CD14-positive monocyte (primary cell): ENCODE measurements at regions not wholly inside any gene's neighbourhood (a gene's known extent, or its start where the extent isn't known, plus 50 kb on each side); places are given as distances from the start of the nearest gene placed in this dataset.

Experiments used
- DNase-seq, 3 donors: peaks; one replicate each; pipeline ENCODE4 v3.0.0-alpha.2; 2011 to 2022
- H2AFZ ChIP-seq: 2 replicates; pipeline ENCODE4 v1.6.0; 2012; ENCODE audit warnings: mild to moderate bottlenecking, low read depth, low read length, inconsistent platforms; ENCODE audit not compliant: insufficient read depth, poor library complexity, severe bottlenecking
- H3K27ac ChIP-seq, 2 donors: 1 replicate in 1 of 2; 2 replicates in 1 of 2; pipeline ENCODE4 v1.5.1; 2012 to 2013; ENCODE audit warnings: low read length in 2 of 2, control low read depth in 1 of 2, inconsistent platforms in 1 of 2, low read depth in 1 of 2, mild to moderate bottlenecking in 1 of 2
- H3K27me3 ChIP-seq, 2 donors: one replicate each; pipeline versions ENCODE4 v1.6.0 to v1.6.1; 2011 to 2013; ENCODE audit warnings: low read length in 2 of 2; ENCODE audit not compliant: control insufficient read depth in 2 of 2, insufficient read depth in 2 of 2
- H3K36me3 ChIP-seq, 2 donors: replicated peaks in 1 of 2; 1 replicate in 1 of 2; 2 replicates in 1 of 2; pipeline versions ENCODE4 v1.5.1 to v1.6.1; 2012 to 2013; ENCODE audit warnings: low read length in 2 of 2, control low read depth in 1 of 2, inconsistent platforms in 1 of 2, mild to moderate bottlenecking in 1 of 2; ENCODE audit not compliant: insufficient read depth in 2 of 2, control insufficient read depth in 1 of 2
- H3K4me1 ChIP-seq, 2 donors: 1 replicate in 1 of 2; 2 replicates in 1 of 2; pipeline versions ENCODE4 v1.5.1 to v1.6.1; 2012 to 2013; ENCODE audit warnings: low read length in 2 of 2, control low read depth in 1 of 2, inconsistent platforms in 1 of 2, mild to moderate bottlenecking in 1 of 2, moderate library complexity in 1 of 2; ENCODE audit not compliant: insufficient read depth in 2 of 2, control insufficient read depth in 1 of 2
- H3K4me2 ChIP-seq: replicated peaks from 2 replicates; pipeline ENCODE3; 2012; ENCODE audit warnings: low read length, moderate library complexity, mild to moderate bottlenecking; ENCODE audit not compliant: poor library complexity, severe bottlenecking; ENCODE audit errors: extremely low read depth
- H3K4me3 ChIP-seq, 3 experiments: fragments of 200-600 bp in 1 of 3; sonication (generic) in 1 of 3; replicated peaks in 1 of 3; 1 replicate in 2 of 3; 2 replicates in 1 of 3; pipeline ENCODE4 v1.5.1; 2011 to 2013; ENCODE audit warnings: low read length in 3 of 3, mild to moderate bottlenecking in 3 of 3, control low read depth in 2 of 3, low read depth in 2 of 3, inconsistent platforms in 1 of 3, moderate library complexity in 1 of 3
- H3K79me2 ChIP-seq: 2 replicates; pipeline ENCODE4 v1.6.0; 2012; ENCODE audit warnings: mild to moderate bottlenecking, control low read depth, inconsistent platforms, low read length, moderate library complexity; ENCODE audit not compliant: insufficient read depth
- H3K9ac ChIP-seq: 2 replicates; pipeline ENCODE4 v1.6.0; 2017; ENCODE audit warnings: low read length, mild to moderate bottlenecking; ENCODE audit not compliant: insufficient read depth, poor library complexity, severe bottlenecking
- H3K9me3 ChIP-seq, 2 donors: replicated peaks in 1 of 2; 1 replicate in 1 of 2; 2 replicates in 1 of 2; pipeline versions ENCODE4 v1.5.1 to v1.6.1; 2012 to 2013; ENCODE audit warnings: low read length in 2 of 2, control low read depth in 1 of 2; ENCODE audit not compliant: control insufficient read depth in 1 of 2, insufficient read depth in 1 of 2
- H4K20me1 ChIP-seq: 2 replicates; pipeline ENCODE4 v1.6.0; 2012; ENCODE audit warnings: mild to moderate bottlenecking, low read length, control low read depth, moderate library complexity; ENCODE audit not compliant: insufficient read depth
- H3K27ac Mint-ChIP-seq, 7 donors: one replicate each; pipeline ENCODE4 v1.8.0; 2020; ENCODE audit warnings: mild to moderate bottlenecking in 7 of 7, mixed read lengths in 7 of 7, moderate library complexity in 6 of 7, inconsistent platforms in 2 of 7
- H3K27me3 Mint-ChIP-seq, 3 donors: one replicate each; pipeline ENCODE4 v1.8.0; 2021 to 2022; ENCODE audit warnings: low read depth in 3 of 3, mild to moderate bottlenecking in 3 of 3, mixed read lengths in 3 of 3, moderate library complexity in 3 of 3, inconsistent platforms in 1 of 3
- H3K36me3 Mint-ChIP-seq, 2 donors: one replicate each; pipeline ENCODE4 v1.8.0; 2020; ENCODE audit warnings: mixed read lengths in 2 of 2, inconsistent platforms in 1 of 2, mild to moderate bottlenecking in 1 of 2
- H3K4me1 Mint-ChIP-seq: one replicate; pipeline ENCODE4 v1.8.0; 2020; ENCODE audit warnings: mild to moderate bottlenecking, mixed read lengths
- H3K4me3 Mint-ChIP-seq, 2 donors: one replicate each; pipeline ENCODE4 v1.8.0; 2020; ENCODE audit warnings: mild to moderate bottlenecking in 2 of 2, mixed read lengths in 2 of 2, moderate library complexity in 1 of 2
- H3K9me3 Mint-ChIP-seq, 7 donors: one replicate each; pipeline ENCODE4 v1.8.0; 2020 to 2022; ENCODE audit warnings: mixed read lengths in 7 of 7, mild to moderate bottlenecking in 6 of 7, moderate library complexity in 6 of 7, inconsistent platforms in 2 of 7
- whole genome bisulfite sequencing: methylation state at CpG from one replicate; pipeline ENCODE4 v1.1.5; 2013; ENCODE audit warnings: missing lambda C conversion rate; ENCODE audit not compliant: insufficient coverage; 5-methylcytosine and 5-hydroxymethylcytosine counted together
- intact Hi-C, 2 donors: fragments of 100-400 bp; cut with micrococcal nuclease; formaldehyde crosslinking; loops; one replicate each; pipeline versions ENCODE4 v1.15.0 to v1.15.1; 2023
- TF ChIP-seq, protein P1 (sequence below): fragments of 200-600 bp; IDR thresholded peaks from one replicate; pipeline ENCODE4 v1.8.0; 2022; ENCODE audit warnings: antibody characterized with exemption, mild to moderate bottlenecking

DNA sequence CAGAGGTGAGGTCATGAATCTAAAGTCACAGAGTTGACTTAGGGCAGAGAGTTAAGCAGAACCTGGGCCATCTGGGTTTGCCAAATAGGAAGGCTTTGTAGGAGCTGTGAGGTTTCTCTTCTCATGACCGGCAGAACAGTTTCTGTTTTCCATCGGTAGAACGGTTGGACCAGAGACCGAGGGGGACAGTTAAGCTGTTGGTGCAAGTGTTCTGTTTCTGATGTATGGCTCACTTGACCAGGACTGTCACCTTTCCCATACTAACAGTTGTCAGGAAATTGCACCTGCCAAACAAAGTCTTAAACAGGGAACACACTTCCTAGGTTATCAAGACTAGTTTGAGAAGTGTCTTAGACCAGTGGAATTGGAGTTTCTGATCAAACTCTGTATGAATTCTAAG lies 158.3 kb downstream of the PDCD6IP start:
- Mint-ChIP-seq H3K4me1 (no peaks in the 10 kb centered on the region), H3K4me3 (no peak overlapping the region), H3K27ac (no peak overlapping the region), H3K27me3 (no peaks in the 10 kb centered on the region), H3K9me3 (peaks cover 0 to 4% (median 2%) of the 10 kb centered on the region in 7 donors), H3K36me3 (no peaks in the 10 kb centered on the region)
- TF ChIP-seq, protein P1, sequence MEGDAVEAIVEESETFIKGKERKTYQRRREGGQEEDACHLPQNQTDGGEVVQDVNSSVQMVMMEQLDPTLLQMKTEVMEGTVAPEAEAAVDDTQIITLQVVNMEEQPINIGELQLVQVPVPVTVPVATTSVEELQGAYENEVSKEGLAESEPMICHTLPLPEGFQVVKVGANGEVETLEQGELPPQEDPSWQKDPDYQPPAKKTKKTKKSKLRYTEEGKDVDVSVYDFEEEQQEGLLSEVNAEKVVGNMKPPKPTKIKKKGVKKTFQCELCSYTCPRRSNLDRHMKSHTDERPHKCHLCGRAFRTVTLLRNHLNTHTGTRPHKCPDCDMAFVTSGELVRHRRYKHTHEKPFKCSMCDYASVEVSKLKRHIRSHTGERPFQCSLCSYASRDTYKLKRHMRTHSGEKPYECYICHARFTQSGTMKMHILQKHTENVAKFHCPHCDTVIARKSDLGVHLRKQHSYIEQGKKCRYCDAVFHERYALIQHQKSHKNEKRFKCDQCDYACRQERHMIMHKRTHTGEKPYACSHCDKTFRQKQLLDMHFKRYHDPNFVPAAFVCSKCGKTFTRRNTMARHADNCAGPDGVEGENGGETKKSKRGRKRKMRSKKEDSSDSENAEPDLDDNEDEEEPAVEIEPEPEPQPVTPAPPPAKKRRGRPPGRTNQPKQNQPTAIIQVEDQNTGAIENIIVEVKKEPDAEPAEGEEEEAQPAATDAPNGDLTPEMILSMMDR, result no peak
- H3K9me3 ChIP-seq, result no peaks in the 10 kb centered on the region
- no peaks in the 10 kb centered on the region for H3K27me3 ChIP-seq
- H3K4me3 ChIP-seq, result no peak overlapping the region
- H3K9ac ChIP-seq, result no peak overlapping the region
- no peak overlapping the region for H2AFZ ChIP-seq
- DNase-seq, result no peak
- no peaks in the 10 kb centered on the region for H3K79me2 ChIP-seq
- WGBS, result no CpG with 5 or more reads among the region's 4 CpGs
- H4K20me1 ChIP-seq, result no peaks in the 10 kb centered on the region
- H3K36me3 ChIP-seq, result no peaks in the 10 kb centered on the region
- intact Hi-C loops, result no loop called here
- H3K4me1 ChIP-seq, result no peaks in the 10 kb centered on the region
- no peak overlapping the region for H3K4me2 ChIP-seq
- no peak overlapping the region for H3K27ac ChIP-seq

DNA sequence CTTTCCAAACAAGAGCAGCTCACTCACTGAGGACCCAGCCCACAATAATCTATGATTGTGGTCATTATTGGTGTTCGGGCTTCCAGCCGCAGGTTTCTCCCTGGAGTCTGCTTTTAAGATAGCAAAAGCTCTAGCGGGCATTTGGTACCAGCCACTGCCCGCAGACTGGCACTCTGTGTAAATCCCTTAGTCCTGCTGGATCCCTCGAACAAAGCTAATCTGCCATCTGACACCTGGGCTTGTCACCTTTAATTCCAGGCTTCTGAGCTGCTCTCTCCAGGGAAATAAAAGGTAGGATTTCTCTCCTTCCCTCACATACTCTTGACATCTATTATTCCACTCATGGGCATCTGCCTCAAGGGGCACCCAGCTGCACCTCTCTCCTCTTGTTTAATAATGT lies 158.7 kb downstream of the PDCD6IP start:
- TF ChIP-seq, protein P1, result no peak
- H3K36me3 ChIP-seq, result no peaks in the 10 kb centered on the region
- no peaks in the 10 kb centered on the region for H3K79me2 ChIP-seq
- Mint-ChIP-seq H3K9me3 (peaks cover 0 to 6% (median 2%) of the 10 kb centered on the region in 7 donors), H3K4me3 (no peak overlapping the region), H3K4me1 (no peaks in the 10 kb centered on the region), H3K36me3 (no peaks in the 10 kb centered on the region), H3K27ac (no peak overlapping the region), H3K27me3 (no peaks in the 10 kb centered on the region)
- no peaks in the 10 kb centered on the region for H3K9me3 ChIP-seq
- H3K4me3 ChIP-seq, result no peak overlapping the region
- no peak overlapping the region for H3K27ac ChIP-seq
- no peaks in the 10 kb centered on the region for H3K27me3 ChIP-seq
- no peaks in the 10 kb centered on the region for H3K4me1 ChIP-seq
- intact Hi-C loops, result no loop called here
- H3K4me2 ChIP-seq, result no peak overlapping the region
- H3K9ac ChIP-seq, result no peak overlapping the region
- no peaks in the 10 kb centered on the region for H4K20me1 ChIP-seq
- 75% methylated on average over 4 of the region's 5 CpGs for WGBS
- no peak overlapping the region for H2AFZ ChIP-seq
- no peak for DNase-seq
